H1 (cell line): ENCODE measurements at regions not wholly inside any gene's neighbourhood (a gene's known extent, or its start where the extent isn't known, plus 50 kb on each side); places are given as distances from the start of the nearest gene placed in this dataset.

ENCODE experiments used
- EGR1 ChIP-seq: IDR thresholded peaks from 2 replicates; pipeline ENCODE4 v1.6.1; 2011; ENCODE audit warnings: low read depth, low read length, borderline replicate concordance
- EZH2 ChIP-seq: fragments of 200-600 bp; sonication (generic); IDR thresholded peaks from 2 replicates; pipeline ENCODE4 v1.7.1; 2012; ENCODE audit warnings: low read depth, mild to moderate bottlenecking, moderate library complexity, low read length, inconsistent platforms; ENCODE audit not compliant: severe bottlenecking
- POLR2A ChIP-seq, 2 experiments: IDR thresholded peaks; 1 replicate in 1 of 2; 2 replicates in 1 of 2; pipeline ENCODE4 v1.6.1; 2011; ENCODE audit warnings: low read depth in 2 of 2, low read length in 2 of 2, mild to moderate bottlenecking in 2 of 2; ENCODE audit errors: control extremely low read depth in 1 of 2
- RFX5 ChIP-seq: IDR thresholded peaks from 2 replicates; pipeline ENCODE4 v1.6.1; 2011; ENCODE audit warnings: low read depth, low read length, improper control_type of control experiment, borderline replicate concordance
- SAP30 ChIP-seq: fragments of 300-600 bp; sonication (generic); IDR thresholded peaks from 2 replicates; pipeline ENCODE4 v1.7.1; 2012; ENCODE audit warnings: low read length, moderate library complexity, mild to moderate bottlenecking, inconsistent platforms; ENCODE audit not compliant: insufficient read depth, insufficient replicate concordance
- SIN3A ChIP-seq, 2 experiments: IDR thresholded peaks in 1 of 2; conservative IDR thresholded peaks in 1 of 2; 2 replicates each; pipeline ENCODE4 v1.6.1; 2011 to 2012; ENCODE audit warnings: low read length in 2 of 2, improper control_type of control experiment in 1 of 2, low read depth in 1 of 2, mild to moderate bottlenecking in 1 of 2
- TAF1 ChIP-seq: IDR thresholded peaks from 2 replicates; pipeline ENCODE4 v1.6.1; 2011; ENCODE audit warnings: mild to moderate bottlenecking, low read depth, low read length
- TF ChIP-seq, protein P1 (sequence below), 3 experiments: IDR thresholded peaks; 1 replicate in 2 of 3; 2 replicates in 1 of 3; pipeline versions ENCODE4 v1.5.1 to v1.6.1; 2011; ENCODE audit warnings: low read length in 3 of 3, mild to moderate bottlenecking in 3 of 3, inconsistent platforms in 2 of 3, low read depth in 1 of 3, moderate library complexity in 1 of 3; ENCODE audit not compliant: insufficient read depth in 1 of 3; ENCODE audit errors: control extremely low read depth in 1 of 3

DNA sequence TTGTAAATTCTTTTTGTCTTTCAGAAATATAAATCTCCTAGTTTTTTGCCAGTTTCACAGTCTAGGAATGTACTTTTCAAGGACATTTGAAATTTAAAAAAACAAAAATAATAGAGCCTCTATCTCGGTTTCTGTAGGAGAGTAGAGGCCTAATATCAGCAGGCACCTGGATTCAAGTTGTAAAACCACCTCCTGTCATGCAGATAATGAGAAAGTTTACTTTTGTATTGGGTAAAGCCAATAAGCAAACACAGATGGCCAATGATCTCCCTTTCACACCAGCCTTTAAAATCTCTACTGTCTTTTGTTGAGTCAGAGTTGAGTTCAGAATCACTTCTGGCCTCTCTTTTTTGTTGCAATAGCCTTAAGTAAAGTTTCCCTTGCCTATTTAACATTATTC lies 1499.9 kb downstream of the PCDH18 start:
- no peak for TF ChIP-seq EZH2
- TF ChIP-seq TAF1, result no peak
- no peak for TF ChIP-seq SIN3A (conservative IDR thresholded peaks at IDR 0.05 in 1 of 2, IDR thresholded peaks at IDR 0.05 in 1 of 2; ENCODE audit: low read depth in 1 of 2, low read length in 2 of 2)
- TF ChIP-seq EGR1, result no peak
- no peak for TF ChIP-seq RFX5
- TF ChIP-seq SAP30, result no peak
- TF ChIP-seq POLR2A (IDR thresholded peaks at IDR 0.05; ENCODE audit: control extremely low read depth in 1 of 2, low read depth in 2 of 2, low read length in 2 of 2), result no peak
- TF ChIP-seq, protein P1, sequence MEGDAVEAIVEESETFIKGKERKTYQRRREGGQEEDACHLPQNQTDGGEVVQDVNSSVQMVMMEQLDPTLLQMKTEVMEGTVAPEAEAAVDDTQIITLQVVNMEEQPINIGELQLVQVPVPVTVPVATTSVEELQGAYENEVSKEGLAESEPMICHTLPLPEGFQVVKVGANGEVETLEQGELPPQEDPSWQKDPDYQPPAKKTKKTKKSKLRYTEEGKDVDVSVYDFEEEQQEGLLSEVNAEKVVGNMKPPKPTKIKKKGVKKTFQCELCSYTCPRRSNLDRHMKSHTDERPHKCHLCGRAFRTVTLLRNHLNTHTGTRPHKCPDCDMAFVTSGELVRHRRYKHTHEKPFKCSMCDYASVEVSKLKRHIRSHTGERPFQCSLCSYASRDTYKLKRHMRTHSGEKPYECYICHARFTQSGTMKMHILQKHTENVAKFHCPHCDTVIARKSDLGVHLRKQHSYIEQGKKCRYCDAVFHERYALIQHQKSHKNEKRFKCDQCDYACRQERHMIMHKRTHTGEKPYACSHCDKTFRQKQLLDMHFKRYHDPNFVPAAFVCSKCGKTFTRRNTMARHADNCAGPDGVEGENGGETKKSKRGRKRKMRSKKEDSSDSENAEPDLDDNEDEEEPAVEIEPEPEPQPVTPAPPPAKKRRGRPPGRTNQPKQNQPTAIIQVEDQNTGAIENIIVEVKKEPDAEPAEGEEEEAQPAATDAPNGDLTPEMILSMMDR (IDR thresholded peaks at IDR 0.05; ENCODE audit: control extremely low read depth in 1 of 3, insufficient read depth in 1 of 3, low read depth in 1 of 3, low read length in 3 of 3), result no peak
